ENCODE measurements at regions not wholly inside any gene's neighbourhood (a gene's known extent, or its start where the extent isn't known, plus 50 kb on each side); places are given as distances from the start of the nearest gene placed in this dataset.

GRCh38 chr9:85478847-85479246 lies 262.9 kb downstream of the AGTPBP1 start:
- TF ChIP-seq CTCF (IDR thresholded peaks at IDR 0.05), result no peak
- no peak for TF ChIP-seq POLR2A (IDR thresholded peaks at IDR 0.05)
- TF ChIP-seq POLR2AphosphoS5 (IDR thresholded peaks at IDR 0.05), result no peak
- no peak for TF ChIP-seq EP300 (IDR thresholded peaks at IDR 0.05)
